Endothelial cell of umbilical vein (primary cell): ENCODE measurements at regions not wholly inside any gene's neighbourhood (a gene's known extent, or its start where the extent isn't known, plus 50 kb on each side); places are given as distances from the start of the nearest gene placed in this dataset.

Experiments
- CTCF ChIP-seq, 2 donors: IDR thresholded peaks; 1 replicate in 1 of 2; 2 replicates in 1 of 2; pipeline ENCODE4 v1.5.1; 2011; ENCODE audit warnings: low read length in 2 of 2, mild to moderate bottlenecking in 2 of 2, moderate library complexity in 2 of 2, control low read depth in 1 of 2, inconsistent platforms in 1 of 2, low read depth in 1 of 2; ENCODE audit not compliant: insufficient read depth in 1 of 2; ENCODE audit errors: extremely low read depth in 1 of 2
- EZH2 ChIP-seq: IDR thresholded peaks from 2 replicates; pipeline ENCODE4 v1.6.1; 2012; ENCODE audit warnings: borderline replicate concordance, low read depth, mild to moderate bottlenecking, moderate library complexity, low read length, inconsistent platforms; ENCODE audit not compliant: severe bottlenecking
- FOS ChIP-seq: IDR thresholded peaks from 2 replicates; pipeline ENCODE4 v1.6.1; 2011; ENCODE audit warnings: mild to moderate bottlenecking, low read length, moderate library complexity, borderline replicate concordance; ENCODE audit not compliant: insufficient read depth
- GATA2 ChIP-seq: IDR thresholded peaks from 2 replicates; pipeline ENCODE4 v1.7.0; 2011; ENCODE audit warnings: low read depth, mild to moderate bottlenecking, moderate library complexity, mixed read lengths, low read length; ENCODE audit not compliant: insufficient read length, insufficient read depth
- JUN ChIP-seq: IDR thresholded peaks from 2 replicates; pipeline ENCODE4 v1.6.1; 2011; ENCODE audit warnings: borderline replicate concordance, low read depth; ENCODE audit not compliant: insufficient read length, insufficient read depth
- MAX ChIP-seq: IDR thresholded peaks from 2 replicates; pipeline ENCODE4 v1.6.1; 2011; ENCODE audit not compliant: insufficient read depth, insufficient read length
- MYC ChIP-seq: IDR thresholded peaks from one replicate; pipeline ENCODE4 v1.6.1; 2011; ENCODE audit warnings: mild to moderate bottlenecking, low read depth, low read length
- POLR2A ChIP-seq: IDR thresholded peaks from 2 replicates; pipeline ENCODE4 v1.6.1; 2012; ENCODE audit warnings: low read depth, mild to moderate bottlenecking, control low read depth, low read length
- POLR2AphosphoS5 ChIP-seq: IDR thresholded peaks from 2 replicates; pipeline ENCODE4 v1.6.1; 2012; ENCODE audit warnings: low read depth, mild to moderate bottlenecking, control low read depth, low read length, moderate library complexity; ENCODE audit not compliant: insufficient read depth

- TF ChIP-seq CTCF (IDR thresholded peaks at IDR 0.05; ENCODE audit: extremely low read depth in 1 of 2, insufficient read depth in 1 of 2, low read depth in 1 of 2, low read length in 2 of 2) (no peak), POLR2A (no peak), MAX (no peak), POLR2AphosphoS5 (no peak), MYC (no peak), JUN (no peak), EZH2 (no peak), GATA2 (no peak), FOS (no peak)
Observed at GRCh38 chr14:28061006-28061405, 705.6 kb upstream of the FOXG1 start.
